ENCODE measurements at regions not wholly inside any gene's neighbourhood (a gene's known extent, or its start where the extent isn't known, plus 50 kb on each side); places are given as distances from the start of the nearest gene placed in this dataset.

GRCh38 chr2:186365406-186365805 lies 120.7 kb upstream of the ZC3H15 start:
- no peak for TF ChIP-seq CTCF (IDR thresholded peaks at IDR 0.05; ENCODE audit: extremely low read depth in 1 of 2, insufficient read depth in 1 of 2, low read depth in 1 of 2, low read length in 2 of 2)
- no peak for TF ChIP-seq MAX (IDR thresholded peaks at IDR 0.05; ENCODE audit: insufficient read depth, insufficient read length)
- no peak for TF ChIP-seq FOS (IDR thresholded peaks at IDR 0.05; ENCODE audit: borderline replicate concordance, insufficient read depth, low read length)
- TF ChIP-seq POLR2A (IDR thresholded peaks at IDR 0.05; ENCODE audit: low read depth, low read length): no peak
- no peak for TF ChIP-seq POLR2AphosphoS5 (IDR thresholded peaks at IDR 0.05; ENCODE audit: insufficient read depth, low read depth, low read length)
- no peak for TF ChIP-seq GATA2 (IDR thresholded peaks at IDR 0.05; ENCODE audit: insufficient read depth, insufficient read length, low read depth, low read length)
- no peak for TF ChIP-seq EZH2 (IDR thresholded peaks at IDR 0.05; ENCODE audit: borderline replicate concordance, low read depth, low read length, severe bottlenecking)
- no peak for TF ChIP-seq MYC (IDR thresholded peaks at IDR 0.05; ENCODE audit: low read depth, low read length)

Measured in endothelial cell of umbilical vein (primary cell).